ENCODE measurements at regions not wholly inside any gene's neighbourhood (a gene's known extent, or its start where the extent isn't known, plus 50 kb on each side); places are given as distances from the start of the nearest gene placed in this dataset.

DNA sequence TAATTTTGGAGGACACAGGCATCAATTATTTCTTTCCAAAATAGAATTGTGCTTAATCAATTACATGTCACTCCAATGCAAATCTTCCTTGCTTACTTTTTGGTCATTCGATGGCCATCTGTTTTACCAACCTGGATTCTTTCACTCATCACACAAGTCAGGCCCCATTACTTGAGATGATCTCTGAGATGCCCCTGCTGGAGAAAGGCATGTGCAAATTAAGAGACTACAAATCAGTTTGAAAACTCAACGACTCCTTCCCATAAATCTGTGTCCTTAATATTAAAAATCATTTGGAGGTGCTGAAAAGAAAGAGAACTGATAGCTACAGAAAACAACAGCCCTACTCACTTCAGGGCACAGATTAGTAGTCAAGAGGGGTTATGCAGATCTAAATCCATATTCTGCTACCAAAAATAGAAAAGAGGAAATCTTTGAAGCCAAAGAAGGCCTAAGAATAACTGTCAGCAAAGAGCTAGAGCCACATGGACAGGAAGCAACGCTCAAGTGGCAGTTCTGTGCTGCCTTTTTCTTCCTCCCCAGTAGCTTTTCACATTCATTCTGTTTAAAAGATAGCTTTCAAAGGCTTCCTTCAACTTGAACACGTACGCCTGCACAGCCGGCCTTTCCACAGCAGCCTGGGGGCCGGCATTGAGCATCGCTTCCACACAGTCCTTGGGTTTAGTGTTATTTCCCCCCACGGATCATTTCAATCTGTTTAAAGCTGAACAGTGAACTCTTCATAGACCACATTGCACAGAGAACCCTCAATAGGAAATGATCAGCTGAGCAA, 79.3 kb upstream of the MAP3K1 start:
- TF ChIP-seq, protein P1, sequence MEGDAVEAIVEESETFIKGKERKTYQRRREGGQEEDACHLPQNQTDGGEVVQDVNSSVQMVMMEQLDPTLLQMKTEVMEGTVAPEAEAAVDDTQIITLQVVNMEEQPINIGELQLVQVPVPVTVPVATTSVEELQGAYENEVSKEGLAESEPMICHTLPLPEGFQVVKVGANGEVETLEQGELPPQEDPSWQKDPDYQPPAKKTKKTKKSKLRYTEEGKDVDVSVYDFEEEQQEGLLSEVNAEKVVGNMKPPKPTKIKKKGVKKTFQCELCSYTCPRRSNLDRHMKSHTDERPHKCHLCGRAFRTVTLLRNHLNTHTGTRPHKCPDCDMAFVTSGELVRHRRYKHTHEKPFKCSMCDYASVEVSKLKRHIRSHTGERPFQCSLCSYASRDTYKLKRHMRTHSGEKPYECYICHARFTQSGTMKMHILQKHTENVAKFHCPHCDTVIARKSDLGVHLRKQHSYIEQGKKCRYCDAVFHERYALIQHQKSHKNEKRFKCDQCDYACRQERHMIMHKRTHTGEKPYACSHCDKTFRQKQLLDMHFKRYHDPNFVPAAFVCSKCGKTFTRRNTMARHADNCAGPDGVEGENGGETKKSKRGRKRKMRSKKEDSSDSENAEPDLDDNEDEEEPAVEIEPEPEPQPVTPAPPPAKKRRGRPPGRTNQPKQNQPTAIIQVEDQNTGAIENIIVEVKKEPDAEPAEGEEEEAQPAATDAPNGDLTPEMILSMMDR (IDR thresholded peaks at IDR 0.05; ENCODE audit: low read depth, low read length): no peak
- no peak for TF ChIP-seq POLR2A (IDR thresholded peaks at IDR 0.05; ENCODE audit: extremely low read depth, insufficient read length)
